H1 (cell line): ENCODE measurements at regions not wholly inside any gene's neighbourhood (a gene's known extent, or its start where the extent isn't known, plus 50 kb on each side); places are given as distances from the start of the nearest gene placed in this dataset.

Experiments
- ASH2L ChIP-seq: fragments of 200-600, 300-600 bp; sonication (generic); IDR thresholded peaks from one replicate; pipeline ENCODE4 v1.7.1; 2017; ENCODE audit warnings: low read length
- JUN ChIP-seq: IDR thresholded peaks from 2 replicates; pipeline ENCODE4 v1.6.1; 2011; ENCODE audit warnings: low read depth, mild to moderate bottlenecking, improper control_type of control experiment, low read length
- POLR2A ChIP-seq, 2 experiments: IDR thresholded peaks; 1 replicate in 1 of 2; 2 replicates in 1 of 2; pipeline ENCODE4 v1.6.1; 2011; ENCODE audit warnings: low read depth in 2 of 2, low read length in 2 of 2, mild to moderate bottlenecking in 2 of 2; ENCODE audit errors: control extremely low read depth in 1 of 2
- RNF2 ChIP-seq: fragments of 200-900, 300-1000 bp; sonication (generic); IDR thresholded peaks from 2 replicates; pipeline ENCODE4 v1.7.1; 2016; ENCODE audit warnings: borderline replicate concordance, low read depth, mild to moderate bottlenecking, antibody characterized with exemption, low read length; ENCODE audit not compliant: poor library complexity, severe bottlenecking; ENCODE audit errors: missing control alignments
- TCF12 ChIP-seq: IDR thresholded peaks from 2 replicates; pipeline ENCODE4 v1.6.1; 2011; ENCODE audit warnings: low read depth, mild to moderate bottlenecking, low read length

DNA sequence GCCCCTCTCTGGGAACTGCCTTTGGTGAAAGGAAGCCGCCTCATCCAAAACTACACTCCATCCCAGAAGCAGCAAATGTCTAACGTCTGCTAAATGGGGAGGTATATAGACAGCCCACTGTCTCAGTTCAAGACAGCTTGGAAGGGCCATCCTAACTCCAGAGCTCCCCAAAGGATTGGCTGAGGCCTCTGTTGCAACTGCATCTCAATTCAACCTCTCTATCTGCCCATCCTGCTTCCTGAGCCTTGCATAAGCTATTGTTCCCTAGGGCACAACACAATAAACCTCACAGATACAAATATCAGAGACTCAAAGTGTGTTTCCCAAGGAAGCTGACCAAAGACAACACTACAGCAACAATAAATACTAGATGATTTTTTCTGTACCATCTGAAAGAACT lies 495.2 kb upstream of the SOX5 start (continued):
- TF ChIP-seq ASH2L: no peak
- TF ChIP-seq JUN: no peak
- no peak for TF ChIP-seq TCF12
- no peak for TF ChIP-seq POLR2A (IDR thresholded peaks at IDR 0.05; ENCODE audit: control extremely low read depth in 1 of 2, low read depth in 2 of 2, low read length in 2 of 2)
- no peak for TF ChIP-seq RNF2
